Left lung (tissue), 4 donors: ENCODE measurements at regions not wholly inside any gene's neighbourhood (a gene's known extent, or its start where the extent isn't known, plus 50 kb on each side); places are given as distances from the start of the nearest gene placed in this dataset.

Experiments
- ATAC-seq: fragments of 200-7000 bp; cut with Tn5 transposase; one replicate; pipeline ENCODE4 v1.9.1; 2020; ENCODE audit warnings: moderate library complexity
- DNase-seq, 4 donors: peaks; one replicate each; pipeline ENCODE4 v3.0.0-alpha.2; 2013 to 2020
- H3K27ac ChIP-seq, 2 donors: fragments of 200-600 bp; sonication (generic) in 1 of 2; one replicate each; pipeline versions ENCODE4 v1.5.0 to v1.8.0; 2020 to 2021
- H3K27me3 ChIP-seq, 2 donors: fragments of 200-600 bp; sonication (generic) in 1 of 2; one replicate each; pipeline versions ENCODE4 v1.5.0 to v1.8.0; 2020 to 2021
- H3K36me3 ChIP-seq, 2 donors: fragments of 200-600 bp; sonication (generic) in 1 of 2; one replicate each; pipeline versions ENCODE4 v1.5.0 to v1.8.0; 2020 to 2021
- H3K4me1 ChIP-seq, 2 donors: fragments of 200-600 bp; one replicate each; pipeline ENCODE4 v1.8.0; 2021
- H3K4me3 ChIP-seq, 2 donors: fragments of 200-600 bp; sonication (generic) in 1 of 2; one replicate each; pipeline versions ENCODE4 v1.5.0 to v1.8.0; 2020 to 2021; ENCODE audit warnings: mild to moderate bottlenecking in 1 of 2
- H3K9me3 ChIP-seq, 2 donors: fragments of 200-600 bp; sonication (generic) in 1 of 2; one replicate each; pipeline versions ENCODE4 v1.5.0 to v1.8.0; 2020 to 2021
- intact Hi-C, 2 donors: fragments of 100-400 bp; cut with DNase I; formaldehyde crosslinking; loops; one replicate each; pipeline versions ENCODE4 v1.11.2 to v1.14.2; 2022
- TF ChIP-seq, protein P1 (sequence below), 2 donors: fragments of 200-600 bp; sonication (generic) in 1 of 2; IDR thresholded peaks; one replicate each; pipeline versions ENCODE4 v1.5.0 to v1.8.0; 2021; ENCODE audit warnings: antibody characterized with exemption in 2 of 2
- donor health status: DM: no; HTN: yes; CAD: no.
- donor health status: DM: no; HTN: no; CAD: no.

DNA sequence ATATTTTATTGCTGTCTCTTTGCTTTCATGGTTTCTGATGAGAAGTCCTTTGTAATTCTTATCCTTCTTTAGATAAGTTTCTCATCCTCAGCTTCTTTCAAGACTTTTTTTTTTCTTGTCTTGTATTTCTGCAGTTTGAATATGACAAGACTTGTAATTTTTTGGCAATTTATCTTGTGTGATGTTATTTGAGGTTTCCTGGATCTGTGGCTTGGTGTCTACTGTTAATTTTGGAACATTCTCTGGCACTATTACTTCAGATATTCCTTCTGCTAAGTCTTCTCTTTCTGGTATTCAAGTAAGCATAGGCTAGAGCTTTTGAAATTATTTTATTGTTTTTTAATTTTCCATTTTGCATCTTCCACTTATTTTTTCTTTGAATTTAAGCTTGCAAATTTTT lies 1083.2 kb downstream of the CNTNAP5 start:
- Histone ChIP-seq H3K4me3 (no peak overlapping the region), H3K36me3 (no peaks in the 10 kb centered on the region), H3K27me3 (no peaks in the 10 kb centered on the region), H3K9me3 (no peaks in the 10 kb centered on the region), H3K27ac (no peak overlapping the region), H3K4me1 (no peaks in the 10 kb centered on the region)
- TF ChIP-seq, protein P1, sequence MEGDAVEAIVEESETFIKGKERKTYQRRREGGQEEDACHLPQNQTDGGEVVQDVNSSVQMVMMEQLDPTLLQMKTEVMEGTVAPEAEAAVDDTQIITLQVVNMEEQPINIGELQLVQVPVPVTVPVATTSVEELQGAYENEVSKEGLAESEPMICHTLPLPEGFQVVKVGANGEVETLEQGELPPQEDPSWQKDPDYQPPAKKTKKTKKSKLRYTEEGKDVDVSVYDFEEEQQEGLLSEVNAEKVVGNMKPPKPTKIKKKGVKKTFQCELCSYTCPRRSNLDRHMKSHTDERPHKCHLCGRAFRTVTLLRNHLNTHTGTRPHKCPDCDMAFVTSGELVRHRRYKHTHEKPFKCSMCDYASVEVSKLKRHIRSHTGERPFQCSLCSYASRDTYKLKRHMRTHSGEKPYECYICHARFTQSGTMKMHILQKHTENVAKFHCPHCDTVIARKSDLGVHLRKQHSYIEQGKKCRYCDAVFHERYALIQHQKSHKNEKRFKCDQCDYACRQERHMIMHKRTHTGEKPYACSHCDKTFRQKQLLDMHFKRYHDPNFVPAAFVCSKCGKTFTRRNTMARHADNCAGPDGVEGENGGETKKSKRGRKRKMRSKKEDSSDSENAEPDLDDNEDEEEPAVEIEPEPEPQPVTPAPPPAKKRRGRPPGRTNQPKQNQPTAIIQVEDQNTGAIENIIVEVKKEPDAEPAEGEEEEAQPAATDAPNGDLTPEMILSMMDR (IDR thresholded peaks at IDR 0.05) = no peak
- intact Hi-C loops = no loop called here
- no peak for ATAC-seq
- DNase-seq = no peak

DNA sequence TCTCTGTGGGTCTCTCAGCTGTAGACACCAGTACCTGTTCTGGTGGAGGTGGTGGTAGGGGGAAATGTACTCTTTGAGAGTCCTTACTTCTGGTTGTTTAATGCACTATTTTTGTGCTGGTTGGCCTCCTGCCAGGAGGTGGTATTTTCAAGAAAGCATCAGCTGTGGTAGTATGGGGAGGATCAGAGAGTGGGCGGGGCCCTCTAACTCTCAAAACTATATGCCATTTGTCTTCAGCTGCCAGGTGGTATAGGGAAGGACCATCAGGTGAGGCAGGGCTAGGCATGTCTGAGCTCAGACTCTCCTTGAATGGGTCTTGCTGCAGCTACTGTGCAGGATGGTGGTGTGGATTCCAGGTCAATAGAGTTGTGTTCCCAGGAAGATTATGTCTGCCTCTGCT lies 1100.8 kb downstream of the CNTNAP5 start:
- Histone ChIP-seq H3K4me1 (no peaks in the 10 kb centered on the region), H3K4me3 (no peak overlapping the region), H3K27ac (no peak overlapping the region), H3K27me3 (no peaks in the 10 kb centered on the region), H3K36me3 (no peaks in the 10 kb centered on the region), H3K9me3 (peaks cover 0 to 23% of the 10 kb centered on the region in 2 donors)
- intact Hi-C loops = no loop called here
- DNase-seq = no peak
- TF ChIP-seq, protein P1 (IDR thresholded peaks at IDR 0.05) = no peak
- no peak for ATAC-seq

DNA sequence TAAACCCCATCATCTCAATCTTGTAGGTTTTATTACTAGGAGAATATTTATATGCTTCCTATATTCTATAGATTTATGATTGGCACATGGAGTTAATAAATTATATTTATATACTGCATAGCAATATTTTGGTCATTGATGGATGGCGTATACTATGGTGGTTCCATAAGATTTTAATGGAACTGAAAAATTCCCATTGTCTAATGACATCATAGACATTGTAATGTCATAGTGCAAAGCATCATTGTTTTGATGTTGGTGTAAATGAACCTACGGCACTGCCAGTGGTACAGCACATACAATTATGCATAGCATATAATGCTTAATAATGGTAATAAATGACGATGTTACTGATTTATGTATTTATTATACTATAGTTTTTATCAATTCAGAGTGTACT lies 1135.9 kb downstream of the CNTNAP5 start:
- Histone ChIP-seq H3K27me3 (no peaks in the 10 kb centered on the region), H3K36me3 (no peaks in the 10 kb centered on the region), H3K4me1 (no peaks in the 10 kb centered on the region), H3K4me3 (no peak overlapping the region), H3K9me3 (no peaks in the 10 kb centered on the region), H3K27ac (no peak overlapping the region)
- intact Hi-C loops = no loop called here
- ATAC-seq (no peak), DNase-seq (no peak)
- TF ChIP-seq, protein P1 (IDR thresholded peaks at IDR 0.05) = no peak

DNA sequence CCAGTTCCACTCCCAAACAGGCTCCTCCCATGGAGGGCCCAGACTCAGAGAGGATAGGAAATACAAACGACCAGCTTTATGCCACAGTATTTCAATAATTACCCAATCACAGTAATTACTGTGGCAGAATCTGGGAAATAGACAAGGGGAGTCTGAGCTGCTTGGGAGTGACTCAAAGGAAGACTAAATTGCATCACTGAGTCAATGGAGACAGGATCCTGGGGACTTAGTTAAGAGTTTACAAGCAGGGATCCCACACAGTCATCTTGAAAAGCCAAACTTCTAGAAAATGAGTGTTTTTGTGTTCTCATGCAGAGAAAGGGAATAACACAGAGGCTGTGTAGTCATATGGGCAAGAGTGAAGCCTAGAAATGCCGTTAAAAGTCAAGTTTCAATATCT lies 1142.1 kb downstream of the CNTNAP5 start:
- intact Hi-C loops = no loop called here
- Histone ChIP-seq H3K9me3 (no peaks in the 10 kb centered on the region), H3K4me3 (no peak overlapping the region), H3K4me1 (no peaks in the 10 kb centered on the region), H3K27me3 (no peaks in the 10 kb centered on the region), H3K27ac (no peak overlapping the region), H3K36me3 (no peaks in the 10 kb centered on the region)
- TF ChIP-seq, protein P1 (IDR thresholded peaks at IDR 0.05) = no peak
- ATAC-seq (no peak), DNase-seq (no peak)

DNA sequence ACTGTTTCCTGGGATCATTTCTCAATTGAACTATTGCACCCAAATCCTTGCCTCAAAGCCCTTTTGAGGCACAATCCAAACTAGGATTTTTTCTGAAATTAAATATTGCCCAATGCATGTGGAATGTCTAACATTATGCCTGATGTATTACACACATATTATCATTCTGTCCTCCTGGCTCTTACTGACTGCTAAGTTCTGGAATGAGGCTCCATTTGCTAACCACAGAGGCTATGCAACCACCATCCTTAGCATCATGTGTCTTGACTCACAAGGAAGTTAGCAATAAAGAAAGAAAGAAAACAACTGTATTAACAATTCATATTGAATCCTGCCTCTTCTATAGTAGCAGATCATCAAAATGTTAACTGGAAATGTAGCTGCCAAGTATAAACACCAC lies 1142.7 kb downstream of the CNTNAP5 start:
- Histone ChIP-seq H3K9me3 (no peaks in the 10 kb centered on the region), H3K4me1 (no peaks in the 10 kb centered on the region), H3K27ac (no peak overlapping the region), H3K4me3 (no peak overlapping the region), H3K36me3 (no peaks in the 10 kb centered on the region), H3K27me3 (no peaks in the 10 kb centered on the region)
- ATAC-seq = no peak
- no peak for DNase-seq
- TF ChIP-seq, protein P1 (IDR thresholded peaks at IDR 0.05) = no peak
- intact Hi-C loops = no loop called here
